GM19452 (cell line): ENCODE measurements at regions not wholly inside any gene's neighbourhood (a gene's known extent, or its start where the extent isn't known, plus 50 kb on each side); places are given as distances from the start of the nearest gene placed in this dataset.

ENCODE experiments used
- ATAC-seq: cut with Tn5 transposase; IDR thresholded peaks from one replicate; pipeline ENCODE4 v1.9.1; 2021; ENCODE audit not compliant: unreplicated experiment

DNA sequence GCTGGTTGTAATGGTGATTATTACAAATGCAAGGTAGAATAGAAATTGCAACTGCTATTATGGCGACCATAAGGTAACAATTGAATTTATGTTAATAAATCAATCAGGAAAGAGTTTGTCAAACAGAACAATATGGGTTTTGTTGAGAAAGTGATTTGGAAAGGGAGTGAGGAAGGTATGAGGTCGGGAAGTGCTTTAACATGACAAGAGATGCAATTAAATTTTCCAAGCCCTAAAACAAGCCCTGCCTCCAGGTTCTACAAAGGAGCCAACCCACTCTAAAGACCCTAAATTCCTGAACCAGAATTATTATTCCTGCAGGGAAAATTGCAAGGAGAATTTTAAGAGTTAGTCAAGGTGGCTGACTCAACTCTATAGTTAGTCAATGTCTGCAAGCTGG, 363.7 kb downstream of the BMPER start:
- ATAC-seq, result no peak

DNA sequence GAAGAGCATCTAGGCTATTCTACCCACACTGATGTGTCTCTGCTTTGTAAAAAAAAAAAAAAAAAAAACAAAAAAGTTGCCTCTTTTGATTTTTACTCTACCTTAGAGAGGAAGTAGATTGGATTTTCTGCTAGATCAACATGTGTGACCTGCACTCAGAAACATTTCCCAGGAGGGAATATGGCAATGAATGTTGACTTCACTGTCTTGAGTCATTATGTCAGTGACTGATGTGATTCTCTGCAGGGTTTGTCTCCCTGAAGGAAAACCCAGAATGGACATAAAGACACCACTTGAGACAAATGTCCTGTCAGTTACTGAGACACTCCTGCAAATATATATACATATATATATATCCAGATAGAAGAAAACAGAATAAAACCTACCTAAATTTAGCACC, 370.3 kb downstream of the BMPER start:
- ATAC-seq, result no peak

DNA sequence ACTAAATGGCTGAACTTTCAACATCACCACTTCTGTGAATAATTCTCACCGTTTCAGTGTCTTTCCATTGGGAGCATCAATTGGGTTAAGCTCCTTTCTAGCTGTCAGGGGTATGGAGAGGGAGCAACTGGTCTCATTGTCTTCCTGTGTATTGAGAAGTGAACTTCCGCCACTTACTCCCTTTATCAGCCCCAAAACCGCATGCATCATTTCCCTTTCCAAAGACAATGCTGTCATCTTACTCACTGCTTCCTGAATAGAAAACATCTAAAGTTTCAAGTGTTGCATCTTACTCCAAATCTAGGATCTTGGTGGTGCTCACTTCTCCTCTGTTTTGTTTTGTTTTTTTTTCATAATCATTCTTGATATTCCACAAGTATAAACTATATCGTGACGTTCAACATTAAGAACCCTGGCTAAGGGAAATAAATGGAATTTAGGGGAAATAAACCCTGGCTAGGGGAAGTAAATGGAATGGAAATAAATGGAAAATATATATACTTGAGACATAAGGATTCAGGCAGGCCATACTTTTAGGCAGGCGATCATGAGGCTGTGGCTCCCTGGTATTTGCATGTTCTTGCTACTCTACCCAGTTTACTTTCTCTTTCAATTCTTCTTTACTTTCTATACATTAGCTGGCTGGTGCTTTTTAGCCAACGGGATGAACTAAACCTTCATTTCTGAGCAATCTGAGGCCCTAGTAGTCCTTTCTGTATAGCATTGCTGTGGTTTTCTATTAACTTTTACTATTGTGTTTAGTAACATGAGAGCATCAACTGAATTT, 371.9 kb downstream of the BMPER start:
- ATAC-seq, result peak; percentile 69

DNA sequence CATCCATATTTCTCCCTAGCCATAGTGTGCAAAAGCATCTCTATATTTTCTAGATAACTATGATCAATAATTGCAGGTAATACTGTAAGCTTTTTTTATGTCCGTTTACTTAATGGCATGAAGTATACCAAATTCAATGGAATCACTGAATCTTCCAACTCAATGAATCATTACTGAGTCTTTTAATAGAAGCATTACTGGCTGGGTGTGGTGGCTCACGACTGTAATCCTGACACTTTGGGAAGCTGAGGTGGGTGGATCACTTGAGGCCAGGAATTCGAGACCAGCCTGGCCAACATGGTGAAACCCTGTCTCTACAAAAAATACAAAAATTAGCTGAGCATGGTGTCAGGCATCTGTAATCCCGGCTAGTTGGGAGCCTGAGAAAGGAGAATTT, 372.5 kb downstream of the BMPER start:
- ATAC-seq, result no peak

DNA sequence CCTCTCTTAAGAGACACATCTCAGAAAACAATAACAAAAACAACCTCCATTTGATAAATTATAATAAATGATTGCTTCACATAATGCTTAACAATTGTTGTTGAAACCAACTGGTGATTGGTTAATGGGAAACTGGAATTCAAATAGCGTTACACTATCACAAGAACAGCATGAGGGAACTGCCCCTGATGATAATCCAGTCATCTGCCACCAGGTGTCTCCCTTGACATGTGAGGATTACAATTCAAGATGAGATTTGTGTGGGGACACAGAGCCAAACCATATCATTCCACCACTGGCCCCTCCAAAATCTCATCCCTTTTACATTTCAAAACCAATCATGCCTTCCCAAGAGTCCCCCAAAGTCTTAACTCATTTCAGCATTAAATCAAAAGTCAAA, 375.9 kb downstream of the BMPER start:
- ATAC-seq, result no peak

DNA sequence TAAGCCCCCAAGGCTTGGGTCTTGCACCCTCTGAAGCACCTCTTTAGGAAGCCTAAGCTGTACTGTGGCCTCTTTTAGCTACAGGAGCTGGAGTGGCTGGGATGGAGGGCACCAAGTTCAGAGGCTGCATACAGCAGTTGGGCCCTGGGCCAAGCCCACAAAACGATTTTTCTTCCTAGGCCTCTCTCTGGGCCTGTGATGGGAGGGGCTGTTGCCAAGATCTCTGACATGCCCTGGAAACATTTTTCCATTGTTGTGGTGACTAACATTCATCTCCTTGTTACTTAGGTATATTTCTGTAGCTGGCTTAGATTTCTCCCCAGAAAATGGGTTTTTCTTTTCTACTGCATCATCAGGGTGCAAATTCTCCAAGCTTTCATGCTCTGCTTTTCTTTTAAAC, 375.7 kb upstream of the NPSR1 start:
- no peak for ATAC-seq

DNA sequence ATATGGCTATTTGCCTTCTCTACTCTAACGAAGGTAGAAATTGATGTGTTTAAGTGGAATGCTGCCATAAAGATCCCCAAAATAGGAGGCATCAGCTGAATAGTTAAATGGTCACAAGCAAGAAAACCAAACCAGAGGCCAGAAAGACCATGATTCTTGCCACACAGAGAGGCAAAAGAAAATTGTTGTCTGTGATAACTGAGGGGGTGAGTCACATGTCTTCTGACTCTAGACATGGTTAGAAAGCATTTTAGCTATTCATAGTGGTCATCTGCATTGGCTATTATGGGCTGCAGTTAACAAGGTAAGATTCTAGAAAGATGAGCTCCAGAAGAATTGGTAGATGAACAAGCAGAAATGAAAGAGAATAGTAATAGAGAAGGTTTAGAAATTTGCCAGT, 361.4 kb upstream of the NPSR1 start:
- ATAC-seq, result no peak

DNA sequence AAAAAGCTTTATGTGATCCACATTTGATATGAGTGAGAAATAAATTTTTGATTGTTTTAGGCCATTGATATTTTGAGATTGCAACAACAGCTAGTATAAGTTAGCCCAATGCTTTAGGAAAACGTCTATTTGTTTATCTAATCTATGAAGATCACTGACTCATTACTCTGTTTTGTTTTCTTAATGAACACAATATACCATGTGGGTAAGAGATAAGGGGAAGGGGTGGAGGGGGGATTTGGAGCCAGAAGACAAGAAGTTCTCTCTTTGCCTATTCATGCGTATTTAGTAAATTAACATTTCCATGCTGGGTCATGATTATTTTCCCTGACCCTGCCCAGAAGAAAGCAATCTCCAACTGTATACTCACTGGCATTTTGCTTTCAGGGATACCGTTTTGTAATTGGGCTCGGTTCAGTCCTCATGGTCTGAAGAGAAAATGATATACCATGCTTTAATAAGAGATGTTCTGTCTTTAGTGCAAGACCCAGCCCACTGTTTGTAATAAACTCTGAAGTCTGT, 359.5 kb upstream of the NPSR1 start:
- ATAC-seq, result no peak

DNA sequence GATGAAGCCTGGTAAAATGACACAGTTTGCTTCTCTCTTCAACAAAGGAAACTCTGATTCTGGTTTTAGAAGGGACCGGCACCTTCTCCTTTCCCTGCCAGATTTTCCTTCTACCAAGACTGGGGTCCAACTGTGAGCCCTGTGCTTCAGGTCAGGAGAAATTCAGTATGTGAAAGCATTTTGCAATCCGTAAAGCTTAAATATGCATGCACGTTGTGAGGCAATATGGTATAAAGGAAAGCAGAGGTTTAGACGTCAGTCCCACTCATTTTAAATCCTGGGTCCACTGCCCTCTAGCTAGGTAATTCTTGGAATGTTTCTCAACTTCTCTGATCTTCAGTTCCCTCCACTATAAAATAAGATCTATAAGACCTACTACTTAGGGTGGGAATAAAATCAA, 359.0 kb upstream of the NPSR1 start:
- no peak for ATAC-seq

DNA sequence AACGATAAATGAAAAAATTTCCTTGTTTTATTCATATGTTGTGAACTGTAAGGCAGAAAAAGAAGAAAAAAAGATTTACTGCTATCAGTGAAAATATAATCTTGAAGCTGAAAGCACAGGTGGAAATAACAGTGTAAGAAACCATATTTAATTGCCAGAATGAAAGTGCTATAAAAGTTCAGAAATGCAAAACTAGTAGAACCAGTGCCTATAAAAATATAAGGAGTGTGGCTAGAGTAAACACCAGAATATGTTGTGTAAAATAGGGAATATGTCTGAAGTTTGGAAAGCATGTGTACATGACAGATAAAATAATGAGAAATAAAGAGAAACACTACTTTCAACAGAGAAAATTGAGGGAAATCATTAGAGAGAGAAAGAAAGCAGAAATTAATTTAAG, 350.5 kb upstream of the NPSR1 start:
- no peak for ATAC-seq

DNA sequence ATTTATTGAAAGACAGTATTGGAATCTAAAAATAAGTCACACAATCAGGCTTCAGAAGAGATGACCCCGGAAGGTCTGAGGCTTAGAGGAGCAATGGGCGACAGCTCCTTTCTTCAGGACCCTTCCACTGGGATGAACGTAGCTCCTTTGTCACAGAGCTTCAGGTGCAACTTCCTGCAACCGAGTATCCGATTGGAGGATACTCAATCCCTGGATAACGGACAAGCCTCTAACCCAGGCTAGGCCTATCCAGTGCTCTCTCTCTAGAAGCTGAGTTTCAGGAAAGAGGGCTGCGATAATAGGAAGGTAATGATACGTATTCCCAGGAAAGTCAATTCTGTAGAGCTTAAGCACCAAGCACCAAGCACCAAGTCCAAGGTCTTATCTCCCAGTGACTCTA, 349.4 kb upstream of the NPSR1 start:
- no peak for ATAC-seq

DNA sequence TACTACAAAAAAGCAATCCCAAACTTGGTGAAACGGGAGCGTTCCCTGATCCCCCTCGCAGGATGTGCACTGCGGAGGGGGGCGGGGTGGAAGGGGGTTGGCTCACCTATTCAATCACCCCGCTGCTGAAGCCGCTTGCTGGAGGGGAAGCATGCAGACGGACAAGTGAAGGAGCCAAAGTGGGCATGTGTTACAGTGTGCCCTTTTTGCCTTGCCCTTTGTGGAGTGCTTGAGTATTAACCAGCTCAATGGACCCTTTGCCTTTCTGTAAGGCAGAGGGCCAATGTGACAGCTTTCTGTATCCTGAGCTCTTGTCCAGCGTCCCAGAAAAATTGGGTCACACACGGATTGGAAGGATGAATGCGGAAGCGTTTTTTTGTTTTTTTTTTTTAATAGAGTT, 348.9 kb upstream of the NPSR1 start:
- no peak for ATAC-seq

DNA sequence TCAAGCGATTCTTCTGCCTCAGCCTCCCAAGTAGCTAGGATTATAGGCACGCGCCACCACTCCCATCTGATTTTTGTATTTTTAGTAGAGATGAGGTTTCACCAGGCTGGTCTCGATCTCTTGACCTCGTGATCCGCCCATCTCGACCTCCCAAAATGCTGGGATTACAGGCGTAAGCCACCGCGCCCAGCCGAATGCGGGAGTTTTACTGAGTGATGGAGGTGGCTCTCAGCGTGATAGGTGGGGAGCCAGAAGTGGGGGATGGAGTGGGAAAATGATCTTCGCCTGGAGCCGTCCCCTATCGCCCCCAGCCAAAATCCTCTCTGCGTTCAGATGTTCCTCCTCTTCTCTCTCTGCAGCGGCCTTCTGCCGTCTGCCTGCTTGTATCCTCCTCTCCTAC, 348.4 kb upstream of the NPSR1 start:
- ATAC-seq, result no peak

DNA sequence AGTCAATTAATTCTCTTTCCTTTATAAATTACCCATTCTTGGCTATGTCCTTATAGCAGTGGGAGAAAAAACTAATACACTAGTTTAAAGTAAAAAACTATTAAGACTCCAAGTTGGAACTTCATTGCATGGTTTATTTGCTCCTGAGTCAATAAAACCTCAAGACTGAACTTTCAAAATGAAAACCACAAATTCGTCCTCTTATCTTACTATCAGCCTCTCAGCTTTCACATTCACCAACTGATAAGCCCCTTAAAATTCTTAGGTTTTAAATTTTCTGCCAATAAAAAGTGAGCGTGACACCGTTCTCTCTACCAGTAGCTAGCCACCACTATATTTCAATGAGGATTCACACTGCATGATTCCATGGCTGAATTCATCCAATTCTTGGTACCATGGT, 346.4 kb upstream of the NPSR1 start:
- no peak for ATAC-seq

DNA sequence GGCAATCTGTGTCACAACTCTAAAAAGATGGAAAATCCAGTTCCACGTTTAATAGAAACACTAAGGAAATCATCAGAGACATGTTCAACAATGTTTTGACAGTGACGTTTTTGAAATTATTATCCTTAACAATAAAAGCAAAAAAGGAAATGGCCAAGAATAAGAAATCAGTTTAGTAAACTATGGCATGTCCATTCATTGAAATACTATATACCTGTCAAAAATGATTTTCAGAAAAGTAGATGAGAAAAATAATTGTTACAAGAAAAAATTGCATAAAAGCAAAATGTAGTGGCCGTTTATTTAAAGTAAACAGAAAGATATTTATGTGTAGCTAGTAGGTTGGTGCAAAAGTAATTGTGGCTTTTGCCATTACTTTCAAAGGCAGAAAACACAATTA, 345.4 kb upstream of the NPSR1 start:
- ATAC-seq, result no peak

DNA sequence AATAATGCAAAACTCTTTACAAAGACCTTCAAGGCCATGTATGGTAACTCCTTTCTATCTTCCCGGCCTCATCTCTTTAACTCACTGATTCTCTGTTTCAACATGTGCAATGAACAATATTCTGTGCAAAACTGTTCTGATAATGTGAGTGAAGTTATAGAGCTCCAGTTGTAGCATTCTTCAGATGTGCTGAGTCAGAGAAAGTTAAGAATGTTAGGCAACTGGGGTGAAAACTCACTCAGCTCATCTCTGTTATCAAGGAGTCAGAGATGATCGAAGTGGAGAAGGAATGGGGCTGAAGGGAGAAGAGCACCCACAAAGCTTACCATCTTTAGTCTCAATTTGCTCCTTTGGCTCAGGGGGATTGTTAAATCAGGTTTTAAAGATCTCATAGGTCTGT, 344.7 kb upstream of the NPSR1 start:
- no peak for ATAC-seq

DNA sequence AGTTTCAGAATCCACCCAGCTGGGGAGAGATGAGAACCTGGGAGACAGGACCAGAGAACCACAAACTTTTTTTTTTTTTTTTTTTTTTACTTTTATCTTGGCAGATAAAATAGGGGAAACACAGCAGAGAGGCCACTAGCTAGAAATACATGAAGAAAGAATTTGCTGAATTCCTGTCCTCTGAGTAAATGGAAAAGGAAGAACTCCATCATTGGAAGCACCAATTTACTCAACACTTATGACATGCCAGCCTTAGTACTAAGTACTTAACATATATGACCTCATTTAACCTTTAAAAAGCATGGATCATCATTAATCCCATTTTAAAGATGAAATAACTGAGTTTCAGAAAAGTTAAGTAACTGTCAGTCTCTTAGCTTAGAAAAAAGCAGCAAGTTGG, 343.0 kb upstream of the NPSR1 start:
- no peak for ATAC-seq

DNA sequence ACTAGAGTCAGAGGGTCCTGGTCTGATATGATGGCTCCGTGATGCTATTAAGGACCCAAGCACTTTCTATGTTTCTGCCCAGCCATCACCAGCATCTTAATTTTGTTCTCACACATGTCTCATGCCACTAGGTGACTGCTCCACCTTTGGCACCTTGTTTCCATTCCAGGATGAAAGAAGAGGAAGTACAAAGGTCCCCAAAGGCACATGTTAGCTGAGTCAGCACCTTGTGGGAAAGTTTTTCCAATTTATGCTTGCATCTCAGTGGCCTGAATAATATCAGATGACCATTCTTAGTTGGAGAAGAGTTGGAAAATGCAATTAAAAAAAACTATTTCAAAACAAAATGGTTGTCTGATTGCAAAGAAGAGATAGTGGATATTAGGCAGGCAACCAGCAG, 341.0 kb upstream of the NPSR1 start:
- no peak for ATAC-seq

DNA sequence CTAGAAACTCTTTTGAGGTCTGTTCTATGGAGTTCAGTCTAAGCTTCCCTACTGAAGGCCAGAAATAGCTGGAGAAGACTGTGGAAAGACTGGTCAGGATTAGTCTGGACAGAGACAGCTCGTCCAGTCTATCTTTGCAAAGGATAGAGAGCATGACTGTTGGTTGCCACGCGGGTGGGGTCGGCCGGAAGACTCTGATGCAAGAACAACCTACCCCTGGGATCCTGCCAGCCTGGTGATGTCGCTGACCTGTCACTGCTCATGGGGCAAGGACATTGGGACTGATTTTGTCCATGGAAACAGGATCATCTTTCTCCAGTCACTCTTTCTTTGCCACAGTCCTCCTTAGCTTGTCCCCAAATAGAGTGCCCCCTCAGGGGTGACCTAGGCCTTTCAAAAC, 337.6 kb upstream of the NPSR1 start:
- ATAC-seq, result no peak

DNA sequence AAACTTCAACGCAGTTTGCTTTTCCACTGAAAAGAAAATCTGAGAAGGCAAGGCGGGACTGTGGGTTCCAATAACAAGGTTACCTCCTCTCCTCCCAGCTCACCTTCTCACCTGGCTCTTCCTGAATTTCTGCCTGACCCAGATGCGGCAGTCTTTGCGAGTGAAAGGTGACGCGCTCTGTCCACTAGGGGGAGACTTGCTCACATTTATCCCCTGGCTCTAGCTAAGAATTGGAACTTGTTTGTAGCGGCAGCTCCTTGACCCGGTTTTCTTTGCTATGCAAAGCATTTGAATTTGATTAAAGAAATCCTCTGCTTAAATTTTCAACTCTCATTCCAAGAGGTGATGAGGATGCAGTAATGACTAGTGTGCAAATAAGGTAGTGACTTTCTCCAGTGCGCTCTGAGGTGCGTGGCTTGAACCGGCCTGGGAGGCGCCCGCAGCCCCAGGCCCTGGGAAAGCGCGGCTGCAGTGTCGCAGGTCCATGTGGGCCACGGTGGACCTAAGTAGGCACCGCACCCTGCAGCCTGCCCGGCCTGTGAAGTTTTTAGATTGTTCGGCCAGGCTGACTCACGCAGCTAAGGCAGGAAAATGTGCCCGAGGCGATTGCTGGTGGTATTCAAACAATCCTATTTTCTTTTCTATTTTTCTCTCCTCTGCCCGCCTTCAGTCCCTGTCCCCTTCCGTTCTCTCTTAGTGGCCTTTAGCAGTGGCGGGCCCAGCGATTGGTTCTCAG, 336.9 kb upstream of the NPSR1 start:
- peak; percentile 90 for ATAC-seq

DNA sequence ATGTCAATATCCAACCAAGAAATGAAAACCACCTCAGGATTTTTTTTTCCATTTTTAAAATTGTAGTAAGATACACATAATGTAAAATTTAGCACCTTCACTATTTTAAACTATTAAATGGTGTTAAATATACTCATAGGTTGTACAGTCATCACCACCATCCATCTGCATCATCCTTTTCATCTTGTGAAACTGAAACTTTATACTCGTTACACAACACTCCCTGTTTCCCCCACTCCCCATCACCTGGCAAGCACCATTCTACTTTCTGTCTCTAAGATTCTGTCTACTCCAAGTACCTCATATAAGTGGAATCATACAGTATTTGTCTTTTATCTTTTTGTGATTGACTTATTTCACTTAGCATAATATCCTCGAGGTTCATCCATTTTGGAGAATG, 335.2 kb upstream of the NPSR1 start:
- ATAC-seq, result no peak

DNA sequence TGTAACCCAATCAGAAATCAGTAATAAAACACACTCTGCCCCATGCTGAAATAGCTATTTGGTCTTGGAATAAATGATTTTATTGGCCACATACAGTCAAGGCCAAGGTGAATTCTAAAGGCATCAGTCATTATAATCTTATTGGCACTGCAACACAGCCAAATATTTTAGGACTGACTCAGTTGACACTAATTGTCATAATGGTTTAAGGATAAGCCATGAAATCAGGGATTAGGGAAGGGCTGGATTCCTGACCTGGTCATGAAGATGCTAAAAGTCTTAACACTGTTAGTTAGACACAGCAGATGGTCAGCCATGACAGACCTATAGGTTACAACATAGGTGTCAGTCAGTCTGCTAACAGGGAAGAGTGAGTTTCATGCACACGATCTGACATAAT, 330.3 kb upstream of the NPSR1 start:
- no peak for ATAC-seq

DNA sequence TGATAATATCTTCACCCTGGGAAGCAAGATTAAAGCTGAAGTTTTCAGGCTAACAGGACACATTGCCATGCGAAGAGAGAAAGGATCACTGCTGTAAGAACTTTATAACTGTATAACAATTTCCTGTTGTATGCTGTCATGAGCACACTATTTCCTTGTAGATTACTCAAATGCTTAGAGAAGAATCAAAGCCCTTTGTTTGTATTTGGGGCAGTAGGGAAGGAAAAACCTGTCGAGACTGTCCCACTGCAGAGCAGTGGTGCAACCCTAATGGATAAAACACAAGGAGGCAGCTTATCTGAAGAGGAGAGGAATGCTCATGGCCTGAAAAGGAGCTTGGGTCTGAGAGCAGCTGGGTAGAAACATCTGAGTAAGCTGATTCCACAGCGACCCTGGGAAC, 327.7 kb upstream of the NPSR1 start:
- no peak for ATAC-seq
